ENCODE measurements at regions not wholly inside any gene's neighbourhood (a gene's known extent, or its start where the extent isn't known, plus 50 kb on each side); places are given as distances from the start of the nearest gene placed in this dataset.

- TF ChIP-seq ZFX (IDR thresholded peaks at IDR 0.05): no peak
- no peak for TF ChIP-seq CTCF (conservative IDR thresholded peaks at IDR 0.05)
- no peak overlapping the region for H3K27ac ChIP-seq
Observed at GRCh38 chr3:24945563-24945962, 450.9 kb upstream of the THRB start.

GRCh38 chr3:24947103-24947502 is 452.5 kb upstream of the THRB start:
- TF ChIP-seq ZFX (IDR thresholded peaks at IDR 0.05): no peak
- TF ChIP-seq CTCF (conservative IDR thresholded peaks at IDR 0.05): no peak
- H3K27ac ChIP-seq: no peak overlapping the region

- no peak overlapping the region for H3K27ac ChIP-seq
- TF ChIP-seq ZFX (IDR thresholded peaks at IDR 0.05) (no peak), CTCF (conservative IDR thresholded peaks at IDR 0.05) (no peak)
Observed at GRCh38 chr3:24951180-24951579, 456.5 kb upstream of the THRB start.

GRCh38 chr3:24952388-24952787 is 457.7 kb upstream of the THRB start:
- TF ChIP-seq ZFX (IDR thresholded peaks at IDR 0.05) (no peak), CTCF (conservative IDR thresholded peaks at IDR 0.05) (no peak)
- H3K27ac ChIP-seq: no peak overlapping the region

GRCh38 chr3:24953060-24953771 is 458.6 kb upstream of the THRB start:
- H3K27ac ChIP-seq: no peak overlapping the region
- TF ChIP-seq CTCF (conservative IDR thresholded peaks at IDR 0.05) (no peak), ZFX (IDR thresholded peaks at IDR 0.05) (no peak)

GRCh38 chr3:24956613-24957012 is 462.0 kb upstream of the THRB start:
- no peak for TF ChIP-seq CTCF (conservative IDR thresholded peaks at IDR 0.05)
- no peak for TF ChIP-seq ZFX (IDR thresholded peaks at IDR 0.05)

GRCh38 chr3:24958271-24958670 is 463.6 kb upstream of the THRB start:
- no peak for TF ChIP-seq CTCF (conservative IDR thresholded peaks at IDR 0.05)
- TF ChIP-seq ZFX (IDR thresholded peaks at IDR 0.05): no peak

More at GRCh38 chr3:24956613-24957012, 462.0 kb upstream of the THRB start:
- H3K27ac ChIP-seq: no peak overlapping the region

More at GRCh38 chr3:24958271-24958670, 463.6 kb upstream of the THRB start:
- no peak overlapping the region for H3K27ac ChIP-seq

Data from C4-2B (cell line).